ENCODE measurements at regions not wholly inside any gene's neighbourhood (a gene's known extent, or its start where the extent isn't known, plus 50 kb on each side); places are given as distances from the start of the nearest gene placed in this dataset.

- no peaks in the 10 kb centered on the region for H3K4me1 ChIP-seq
- H3K36me3 ChIP-seq, result no peaks in the 10 kb centered on the region
- no peak for DNase-seq
- no peak overlapping the region for H3K27ac ChIP-seq
- TF ChIP-seq EP300 (IDR thresholded peaks at IDR 0.05; ENCODE audit: low read depth), result no peak
- TF ChIP-seq POLR2A (IDR thresholded peaks at IDR 0.05), result no peak
- no peak for TF ChIP-seq POLR2AphosphoS5 (IDR thresholded peaks at IDR 0.05)
- TF ChIP-seq CTCF (IDR thresholded peaks at IDR 0.05), result no peak
- H3K4me3 ChIP-seq, result no peak overlapping the region
- no peaks in the 10 kb centered on the region for H3K9me3 ChIP-seq
- intact Hi-C loops (cut with DNase I; ENCODE audit: low total_unique reads) (no loop called here), in situ Hi-C loops (cut with MboI; ENCODE audit: low pct_ligation_motif_present in 1 of 4, low pct_unique_long_range_greater_than_20kb in 1 of 4, low sequenced_read_pairs in 3 of 4) (no loop called here)
- WGBS, 2 donors (ENCODE audit: low coverage in 1 of 2), result 39 to 68% methylated on average over 3 of the region's 3 CpGs
- H3K27me3 ChIP-seq, result no peaks in the 10 kb centered on the region
Measured at GRCh38 chr2:139721411-139721995, 941.3 kb upstream of the NXPH2 start.

- Histone ChIP-seq H3K27ac (no peak overlapping the region), H3K36me3 (no peaks in the 10 kb centered on the region), H3K27me3 (no peaks in the 10 kb centered on the region), H3K4me3 (no peak overlapping the region), H3K4me1 (no peaks in the 10 kb centered on the region), H3K9me3 (no peaks in the 10 kb centered on the region)
- 50 to 63% methylated on average over 3 of the region's 3 CpGs for WGBS, 2 donors (ENCODE audit: low coverage in 1 of 2)
- in situ Hi-C loops (cut with MboI; ENCODE audit: low pct_ligation_motif_present in 1 of 4, low pct_unique_long_range_greater_than_20kb in 1 of 4, low sequenced_read_pairs in 3 of 4), result no loop called here
- no peak for DNase-seq
- intact Hi-C loops (cut with DNase I; ENCODE audit: low total_unique reads), result no loop called here
- TF ChIP-seq CTCF (IDR thresholded peaks at IDR 0.05) (no peak), POLR2AphosphoS5 (IDR thresholded peaks at IDR 0.05) (no peak), POLR2A (IDR thresholded peaks at IDR 0.05) (no peak), EP300 (IDR thresholded peaks at IDR 0.05; ENCODE audit: low read depth) (no peak)
Measured at GRCh38 chr2:139720056-139720455, 939.9 kb upstream of the NXPH2 start.

- Histone ChIP-seq H3K36me3 (no peaks in the 10 kb centered on the region), H3K4me1 (no peaks in the 10 kb centered on the region), H3K27ac (no peak overlapping the region), H3K4me3 (no peak overlapping the region), H3K9me3 (no peaks in the 10 kb centered on the region), H3K27me3 (no peaks in the 10 kb centered on the region)
- DNase-seq, result no peak
- in situ Hi-C loops (cut with MboI; ENCODE audit: low pct_ligation_motif_present in 1 of 4, low pct_unique_long_range_greater_than_20kb in 1 of 4, low sequenced_read_pairs in 3 of 4), result no loop called here
- no peak for TF ChIP-seq POLR2A (IDR thresholded peaks at IDR 0.05)
- no peak for TF ChIP-seq CTCF (IDR thresholded peaks at IDR 0.05)
- no peak for TF ChIP-seq EP300 (IDR thresholded peaks at IDR 0.05; ENCODE audit: low read depth)
- TF ChIP-seq POLR2AphosphoS5 (IDR thresholded peaks at IDR 0.05), result no peak
- intact Hi-C loops (cut with DNase I; ENCODE audit: low total_unique reads), result no loop called here
Measured at GRCh38 chr2:139704606-139705005, 924.4 kb upstream of the NXPH2 start.

- WGBS, 2 donors (ENCODE audit: low coverage in 1 of 2), result 64 to 71% methylated on average over 1 of the region's 1 CpG
- Histone ChIP-seq H3K9me3 (no peaks in the 10 kb centered on the region), H3K36me3 (no peaks in the 10 kb centered on the region), H3K4me1 (no peaks in the 10 kb centered on the region), H3K4me3 (no peak overlapping the region), H3K27ac (no peak overlapping the region), H3K27me3 (no peaks in the 10 kb centered on the region)
- in situ Hi-C loops (cut with MboI; ENCODE audit: low pct_ligation_motif_present in 1 of 4, low pct_unique_long_range_greater_than_20kb in 1 of 4, low sequenced_read_pairs in 3 of 4) (no loop called here), intact Hi-C loops (cut with DNase I; ENCODE audit: low total_unique reads) (no loop called here)
- DNase-seq, result no peak
- TF ChIP-seq EP300 (IDR thresholded peaks at IDR 0.05; ENCODE audit: low read depth), result no peak
- TF ChIP-seq POLR2A (IDR thresholded peaks at IDR 0.05), result no peak
- no peak for TF ChIP-seq POLR2AphosphoS5 (IDR thresholded peaks at IDR 0.05)
- no peak for TF ChIP-seq CTCF (IDR thresholded peaks at IDR 0.05)
Measured at GRCh38 chr2:139694327-139694726, 914.1 kb upstream of the NXPH2 start.
